K562 (cell line): ENCODE measurements at regions not wholly inside any gene's neighbourhood (a gene's known extent, or its start where the extent isn't known, plus 50 kb on each side); places are given as distances from the start of the nearest gene placed in this dataset.
A peak's percentile ranks its signal among the peaks of the same experiment; 100 is the strongest.

ENCODE experiments used
- ATAC-seq: fragments of 200-7000 bp; cut with Tn5 transposase; 3 replicates; pipeline ENCODE4 v1.9.1; 2020; ENCODE audit warnings: moderate library complexity
- BruUV-seq: library from RNA; stranded (reverse); fragments of 400-500 nt; replicated peaks from 2 replicates; lab custom pipeline; 2021; lab: Mats Ljungman, UMichigan
- CTCF ChIA-PET: fragments of 300-600 bp; formaldehyde crosslinking; extraction: SDS; loops from one replicate; lab custom pipeline; 2021; ENCODE audit warnings: low intra/inter-chr PET ratio; lab: Yijun Ruan, JAX
- POLR2A ChIA-PET: fragments of 300-600, 350-650 bp; sonication (Branson Sonifier 250); formaldehyde crosslinking; extraction: SDS; loops from one replicate; lab custom pipeline; 2021; ENCODE audit warnings: antibody characterized with exemption, inconsistent platforms; lab: Yijun Ruan, JAX
- DNase-seq, 4 experiments: peaks; one replicate each; pipeline versions ENCODE4 v3.0.0 to v3.0.0-alpha.2; 2011 to 2018; ENCODE audit warnings: low spot score in 3 of 4, mixed read lengths in 3 of 4; ENCODE audit errors: extremely low read depth in 1 of 4
- FAIRE-seq: peaks from 2 replicates; lab custom pipeline; 2011; peaks lifted over from hg19 to GRCh38; lab: Jason Lieb, UNC
- H2AFZ ChIP-seq: 2 replicates; pipeline ENCODE4 v1.6.0; 2011; ENCODE audit warnings: low read depth, low read length, control low read depth, inconsistent platforms
- H3K27ac ChIP-seq: fragments of 200-600 bp; 3 replicates; pipeline ENCODE4 v1.8.0; 2011; ENCODE audit warnings: low read depth, mild to moderate bottlenecking, control low read depth, inconsistent platforms, low read length, moderate library complexity, mixed read lengths; ENCODE audit errors: extremely low read depth
- H3K27me3 ChIP-seq, 2 experiments: fragments of 300-600 bp in 1 of 2; 2 replicates in 1 of 2; 3 replicates in 1 of 2; pipeline versions ENCODE4 v1.6.0 to v1.8.0; 2011; ENCODE audit warnings: inconsistent platforms in 2 of 2, low read length in 2 of 2, mild to moderate bottlenecking in 1 of 2, mixed read lengths in 1 of 2, moderate library complexity in 1 of 2; ENCODE audit not compliant: control insufficient read depth in 2 of 2, insufficient read depth in 2 of 2
- H3K36me3 ChIP-seq: fragments of 300-600 bp; 3 replicates; pipeline ENCODE4 v1.8.0; 2011; ENCODE audit warnings: mild to moderate bottlenecking, low read length, inconsistent platforms; ENCODE audit not compliant: control insufficient read depth, insufficient read depth
- H3K4me1 ChIP-seq, 2 experiments: fragments of 200-600 bp in 1 of 2; replicated peaks in 1 of 2; 2 replicates in 1 of 2; 3 replicates in 1 of 2; pipeline versions ENCODE4 v1.5.1 to v1.8.0; 2011; ENCODE audit warnings: inconsistent platforms in 2 of 2, low read length in 2 of 2, mild to moderate bottlenecking in 1 of 2, mixed read lengths in 1 of 2, moderate library complexity in 1 of 2; ENCODE audit not compliant: control insufficient read depth in 2 of 2, insufficient read depth in 2 of 2
- H3K4me2 ChIP-seq: 2 replicates; pipeline ENCODE4 v1.6.1; 2011; ENCODE audit warnings: low read length, control low read depth, inconsistent platforms, mixed read lengths; ENCODE audit not compliant: insufficient read depth
- H3K4me3 ChIP-seq: fragments of 200-600 bp; sonication (generic), shearing (Covaris generic); 2 replicates; pipeline ENCODE4 v1.5.1; 2016; ENCODE audit warnings: control low read depth, inconsistent platforms
- H3K79me2 ChIP-seq: fragments of 200-600 bp; 3 replicates; pipeline ENCODE4 v1.8.0; 2011; ENCODE audit warnings: low read length, inconsistent platforms; ENCODE audit not compliant: control insufficient read depth, insufficient read depth
- H3K9ac ChIP-seq, 2 experiments: 2 replicates each; pipeline versions ENCODE4 v1.6.0 to v1.6.1; 2011; ENCODE audit warnings: low read depth in 2 of 2, low read length in 2 of 2, control low read depth in 1 of 2, inconsistent platforms in 1 of 2, mild to moderate bottlenecking in 1 of 2, mixed read lengths in 1 of 2; ENCODE audit not compliant: insufficient read depth in 1 of 2
- H3K9me1 ChIP-seq: one replicate; pipeline ENCODE4 v1.6.0; 2011; ENCODE audit warnings: inconsistent platforms, mild to moderate bottlenecking, low read length, moderate library complexity; ENCODE audit not compliant: control insufficient read depth, insufficient read depth
- H3K9me3 ChIP-seq: replicated peaks from 2 replicates; pipeline ENCODE4 v1.5.1; 2011; ENCODE audit warnings: low read depth, low read length, inconsistent platforms; ENCODE audit not compliant: control insufficient read depth, insufficient read depth
- H4K20me1 ChIP-seq: replicated peaks from 2 replicates; pipeline ENCODE4 v1.6.1; 2011; ENCODE audit warnings: low read length, inconsistent platforms, mixed read lengths; ENCODE audit not compliant: control insufficient read depth, insufficient read depth
- ARID1B ChIP-seq: fragments of 450-650 bp; IDR thresholded peaks from 2 replicates; pipeline ENCODE4 v1.6.1; 2016; ENCODE audit warnings: antibody characterized with exemption, mild to moderate bottlenecking, inconsistent platforms
- BRD9 ChIP-seq: fragments of 450-650 bp; IDR thresholded peaks from 2 replicates; pipeline ENCODE4 v1.6.1; 2018; ENCODE audit warnings: low read depth; ENCODE audit not compliant: partially characterized antibody
- NFE2 ChIP-seq: IDR thresholded peaks from 2 replicates; pipeline ENCODE4 v1.6.1; 2014; ENCODE audit warnings: antibody characterized with exemption, low read depth
- NFRKB ChIP-seq: fragments of 450-650 bp; IDR thresholded peaks from 2 replicates; pipeline ENCODE4 v1.6.1; 2016; ENCODE audit warnings: low read depth
- SMARCE1 ChIP-seq: fragments of 450-650 bp; IDR thresholded peaks from 2 replicates; pipeline ENCODE4 v1.7.1; 2016; ENCODE audit warnings: mild to moderate bottlenecking
- WGBS: fragments of 100-300 bp; shearing (Covaris generic); methylation state at CpG from one replicate; pipeline ENCODE4 v1.1.6; 2016; ENCODE audit warnings: low coverage, mixed read lengths; ENCODE audit not compliant: insufficient coverage; ENCODE audit errors: missing lambda C conversion rate; 5-methylcytosine and 5-hydroxymethylcytosine counted together
- in situ Hi-C: fragments of 300-500 bp; cut with MboI; formaldehyde crosslinking; loops from 4 replicates; pipeline ENCODE4 v1.15.0; 2018; ENCODE audit warnings: inconsistent platforms, mixed read lengths
- intact Hi-C: fragments of 100-400 bp; cut with micrococcal nuclease; formaldehyde crosslinking; loops from 2 replicates; pipeline ENCODE4 v1.14.2; 2022
- TF ChIP-seq, protein P1 (sequence below), 2 experiments: fragments of 450-650 bp; formaldehyde crosslinking in 1 of 2; IDR thresholded peaks; 2 replicates each; pipeline versions ENCODE4 v1.4.0 to v1.6.1; 2014 to 2020; ENCODE audit warnings: mild to moderate bottlenecking in 2 of 2, borderline replicate concordance in 1 of 2, low read depth in 1 of 2
- TF ChIP-seq, protein P2 (sequence below): sonication (generic); formaldehyde crosslinking; IDR thresholded peaks from 2 replicates; pipeline ENCODE4 v1.9.0; 2022; ENCODE audit warnings: mild to moderate bottlenecking, missing genetic modification reagents
- TF ChIP-seq, protein P3 (sequence below): fragments of 450-650 bp; IDR thresholded peaks from 2 replicates; pipeline ENCODE4 v1.6.1; 2017; ENCODE audit warnings: antibody characterized with exemption, mild to moderate bottlenecking

DNA sequence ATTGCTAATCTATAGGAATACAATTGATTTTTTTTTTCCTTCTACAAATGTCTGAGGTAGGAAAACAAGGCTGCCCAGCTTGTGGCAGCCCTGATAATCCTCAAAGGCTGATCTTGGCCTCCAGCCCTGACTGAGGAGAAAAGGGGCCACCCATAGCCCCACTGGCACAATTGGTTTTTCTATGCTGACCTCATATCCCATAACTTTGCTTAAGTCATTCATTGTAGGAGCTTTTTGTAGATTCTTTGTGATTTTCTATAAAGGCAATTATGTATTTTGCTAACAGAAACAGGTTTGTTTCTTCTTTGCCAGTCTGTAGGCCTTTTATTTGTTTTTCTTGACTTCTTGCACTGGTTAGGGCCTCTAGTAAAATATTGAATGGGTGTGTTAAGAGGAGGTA is 80.2 kb upstream of the C15orf39 start (continued):
- TF ChIP-seq, protein P1, sequence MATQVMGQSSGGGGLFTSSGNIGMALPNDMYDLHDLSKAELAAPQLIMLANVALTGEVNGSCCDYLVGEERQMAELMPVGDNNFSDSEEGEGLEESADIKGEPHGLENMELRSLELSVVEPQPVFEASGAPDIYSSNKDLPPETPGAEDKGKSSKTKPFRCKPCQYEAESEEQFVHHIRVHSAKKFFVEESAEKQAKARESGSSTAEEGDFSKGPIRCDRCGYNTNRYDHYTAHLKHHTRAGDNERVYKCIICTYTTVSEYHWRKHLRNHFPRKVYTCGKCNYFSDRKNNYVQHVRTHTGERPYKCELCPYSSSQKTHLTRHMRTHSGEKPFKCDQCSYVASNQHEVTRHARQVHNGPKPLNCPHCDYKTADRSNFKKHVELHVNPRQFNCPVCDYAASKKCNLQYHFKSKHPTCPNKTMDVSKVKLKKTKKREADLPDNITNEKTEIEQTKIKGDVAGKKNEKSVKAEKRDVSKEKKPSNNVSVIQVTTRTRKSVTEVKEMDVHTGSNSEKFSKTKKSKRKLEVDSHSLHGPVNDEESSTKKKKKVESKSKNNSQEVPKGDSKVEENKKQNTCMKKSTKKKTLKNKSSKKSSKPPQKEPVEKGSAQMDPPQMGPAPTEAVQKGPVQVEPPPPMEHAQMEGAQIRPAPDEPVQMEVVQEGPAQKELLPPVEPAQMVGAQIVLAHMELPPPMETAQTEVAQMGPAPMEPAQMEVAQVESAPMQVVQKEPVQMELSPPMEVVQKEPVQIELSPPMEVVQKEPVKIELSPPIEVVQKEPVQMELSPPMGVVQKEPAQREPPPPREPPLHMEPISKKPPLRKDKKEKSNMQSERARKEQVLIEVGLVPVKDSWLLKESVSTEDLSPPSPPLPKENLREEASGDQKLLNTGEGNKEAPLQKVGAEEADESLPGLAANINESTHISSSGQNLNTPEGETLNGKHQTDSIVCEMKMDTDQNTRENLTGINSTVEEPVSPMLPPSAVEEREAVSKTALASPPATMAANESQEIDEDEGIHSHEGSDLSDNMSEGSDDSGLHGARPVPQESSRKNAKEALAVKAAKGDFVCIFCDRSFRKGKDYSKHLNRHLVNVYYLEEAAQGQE (IDR thresholded peaks at IDR 0.05; ENCODE audit: borderline replicate concordance) = no peak
- TF ChIP-seq, protein P1 (CRISPR knock-in tag; IDR thresholded peaks at IDR 0.05; ENCODE audit: low read depth) = no peak
- TF ChIP-seq, all 486 proteins: peak for 0

DNA sequence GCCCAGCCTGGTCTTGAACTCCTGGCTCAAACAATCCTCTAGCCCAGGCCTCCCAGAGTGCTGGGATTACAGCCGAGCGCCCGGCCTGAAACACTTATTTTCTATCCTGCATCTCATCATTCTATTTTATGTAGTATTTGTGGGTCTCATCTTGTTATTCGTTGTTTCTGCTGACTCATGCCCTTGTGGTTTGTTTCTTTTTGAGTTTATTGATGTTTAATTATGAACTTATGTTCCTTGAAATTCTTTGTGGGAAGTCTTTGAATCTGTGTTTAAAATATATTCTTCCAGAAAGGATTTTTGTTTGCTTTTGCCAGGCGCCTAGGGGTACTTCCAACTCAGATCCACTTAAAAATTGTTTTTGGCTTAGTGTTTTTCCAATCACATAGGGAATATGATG is 78.3 kb upstream of the C15orf39 start:
- in situ Hi-C loops (no loop called here), intact Hi-C loops (no loop called here)
- H3K9me1 ChIP-seq = no peaks in the 10 kb centered on the region
- ATAC-seq = no peak
- DNase-seq = peak in 1 of 4 experiments; percentile 35
- peak overlapping the region; percentile 2 for H2AFZ ChIP-seq
- peaks cover 21 to 22% of the 10 kb centered on the region in 2 experiments for H3K4me1 ChIP-seq
- no peaks in the 10 kb centered on the region for H3K79me2 ChIP-seq
- H3K4me3 ChIP-seq = no peak overlapping the region
- no peaks in the 10 kb centered on the region for H4K20me1 ChIP-seq
- no peaks in the 10 kb centered on the region for H3K27me3 ChIP-seq
- no TSS peak for BruUV-seq
- FAIRE-seq = peak; percentile 68
- POLR2A ChIA-PET = no interaction called here
- H3K36me3 ChIP-seq = no peaks in the 10 kb centered on the region
- no peaks in the 10 kb centered on the region for H3K9me3 ChIP-seq
- 60% methylated on average over 5 of the region's 5 CpGs for WGBS
- CTCF ChIA-PET = no interaction called here
- H3K9ac ChIP-seq = no peak overlapping the region
- H3K4me2 ChIP-seq = no peak overlapping the region
- peak overlapping the region; percentile 49; the same call in 2 of the 3 replicates for H3K27ac ChIP-seq
- TF ChIP-seq BRD9 = peak; percentile 23
- peak; percentile 93 for TF ChIP-seq NFE2
- TF ChIP-seq, protein P2, sequence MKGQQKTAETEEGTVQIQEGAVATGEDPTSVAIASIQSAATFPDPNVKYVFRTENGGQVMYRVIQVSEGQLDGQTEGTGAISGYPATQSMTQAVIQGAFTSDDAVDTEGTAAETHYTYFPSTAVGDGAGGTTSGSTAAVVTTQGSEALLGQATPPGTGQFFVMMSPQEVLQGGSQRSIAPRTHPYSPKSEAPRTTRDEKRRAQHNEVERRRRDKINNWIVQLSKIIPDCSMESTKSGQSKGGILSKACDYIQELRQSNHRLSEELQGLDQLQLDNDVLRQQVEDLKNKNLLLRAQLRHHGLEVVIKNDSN (CRISPR knock-in tag) = no peak
- no peak for TF ChIP-seq NFRKB
- TF ChIP-seq ARID1B = peak; percentile 51
- TF ChIP-seq, protein P3, sequence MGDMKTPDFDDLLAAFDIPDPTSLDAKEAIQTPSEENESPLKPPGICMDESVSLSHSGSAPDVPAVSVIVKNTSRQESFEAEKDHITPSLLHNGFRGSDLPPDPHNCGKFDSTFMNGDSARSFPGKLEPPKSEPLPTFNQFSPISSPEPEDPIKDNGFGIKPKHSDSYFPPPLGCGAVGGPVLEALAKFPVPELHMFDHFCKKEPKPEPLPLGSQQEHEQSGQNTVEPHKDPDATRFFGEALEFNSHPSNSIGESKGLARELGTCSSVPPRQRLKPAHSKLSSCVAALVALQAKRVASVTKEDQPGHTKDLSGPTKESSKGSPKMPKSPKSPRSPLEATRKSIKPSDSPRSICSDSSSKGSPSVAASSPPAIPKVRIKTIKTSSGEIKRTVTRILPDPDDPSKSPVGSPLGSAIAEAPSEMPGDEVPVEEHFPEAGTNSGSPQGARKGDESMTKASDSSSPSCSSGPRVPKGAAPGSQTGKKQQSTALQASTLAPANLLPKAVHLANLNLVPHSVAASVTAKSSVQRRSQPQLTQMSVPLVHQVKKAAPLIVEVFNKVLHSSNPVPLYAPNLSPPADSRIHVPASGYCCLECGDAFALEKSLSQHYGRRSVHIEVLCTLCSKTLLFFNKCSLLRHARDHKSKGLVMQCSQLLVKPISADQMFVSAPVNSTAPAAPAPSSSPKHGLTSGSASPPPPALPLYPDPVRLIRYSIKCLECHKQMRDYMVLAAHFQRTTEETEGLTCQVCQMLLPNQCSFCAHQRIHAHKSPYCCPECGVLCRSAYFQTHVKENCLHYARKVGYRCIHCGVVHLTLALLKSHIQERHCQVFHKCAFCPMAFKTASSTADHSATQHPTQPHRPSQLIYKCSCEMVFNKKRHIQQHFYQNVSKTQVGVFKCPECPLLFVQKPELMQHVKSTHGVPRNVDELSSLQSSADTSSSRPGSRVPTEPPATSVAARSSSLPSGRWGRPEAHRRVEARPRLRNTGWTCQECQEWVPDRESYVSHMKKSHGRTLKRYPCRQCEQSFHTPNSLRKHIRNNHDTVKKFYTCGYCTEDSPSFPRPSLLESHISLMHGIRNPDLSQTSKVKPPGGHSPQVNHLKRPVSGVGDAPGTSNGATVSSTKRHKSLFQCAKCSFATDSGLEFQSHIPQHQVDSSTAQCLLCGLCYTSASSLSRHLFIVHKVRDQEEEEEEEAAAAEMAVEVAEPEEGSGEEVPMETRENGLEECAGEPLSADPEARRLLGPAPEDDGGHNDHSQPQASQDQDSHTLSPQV = 0 out of 2 replicates have a peak, but pooled peaks have one; percentile 49
- 0 out of 2 replicates have a peak, but pooled peaks have one; percentile 60 for TF ChIP-seq SMARCE1
